ENCODE measurements at regions not wholly inside any gene's neighbourhood (a gene's known extent, or its start where the extent isn't known, plus 50 kb on each side); places are given as distances from the start of the nearest gene placed in this dataset.

DNA sequence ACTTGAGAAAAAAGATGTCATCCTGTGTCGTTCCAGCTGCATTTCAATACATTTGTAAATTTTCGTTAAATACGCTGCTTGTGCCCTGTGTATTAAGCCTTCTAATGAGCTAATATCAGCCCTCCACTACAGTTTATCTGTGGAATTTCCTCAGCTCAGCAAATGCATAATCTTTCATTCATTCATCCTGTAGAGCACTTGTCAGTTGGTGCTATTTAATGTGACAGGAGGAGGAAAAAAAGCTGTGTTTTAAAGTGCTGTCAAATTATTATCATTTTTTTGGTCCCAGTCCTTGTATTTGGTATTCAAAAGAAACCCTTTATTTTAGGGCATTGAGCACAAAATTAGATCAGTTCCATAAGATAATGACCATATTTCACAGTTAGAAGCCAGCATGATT lies 184.7 kb downstream of the FAT3 start:
- TF ChIP-seq, protein P1, sequence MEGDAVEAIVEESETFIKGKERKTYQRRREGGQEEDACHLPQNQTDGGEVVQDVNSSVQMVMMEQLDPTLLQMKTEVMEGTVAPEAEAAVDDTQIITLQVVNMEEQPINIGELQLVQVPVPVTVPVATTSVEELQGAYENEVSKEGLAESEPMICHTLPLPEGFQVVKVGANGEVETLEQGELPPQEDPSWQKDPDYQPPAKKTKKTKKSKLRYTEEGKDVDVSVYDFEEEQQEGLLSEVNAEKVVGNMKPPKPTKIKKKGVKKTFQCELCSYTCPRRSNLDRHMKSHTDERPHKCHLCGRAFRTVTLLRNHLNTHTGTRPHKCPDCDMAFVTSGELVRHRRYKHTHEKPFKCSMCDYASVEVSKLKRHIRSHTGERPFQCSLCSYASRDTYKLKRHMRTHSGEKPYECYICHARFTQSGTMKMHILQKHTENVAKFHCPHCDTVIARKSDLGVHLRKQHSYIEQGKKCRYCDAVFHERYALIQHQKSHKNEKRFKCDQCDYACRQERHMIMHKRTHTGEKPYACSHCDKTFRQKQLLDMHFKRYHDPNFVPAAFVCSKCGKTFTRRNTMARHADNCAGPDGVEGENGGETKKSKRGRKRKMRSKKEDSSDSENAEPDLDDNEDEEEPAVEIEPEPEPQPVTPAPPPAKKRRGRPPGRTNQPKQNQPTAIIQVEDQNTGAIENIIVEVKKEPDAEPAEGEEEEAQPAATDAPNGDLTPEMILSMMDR (IDR thresholded peaks at IDR 0.05), result no peak
- no peak for TF ChIP-seq EP300 (IDR thresholded peaks at IDR 0.05)
- TF ChIP-seq POLR2A (IDR thresholded peaks at IDR 0.05), result no peak
